GM18909 (cell line): ENCODE measurements at regions not wholly inside any gene's neighbourhood (a gene's known extent, or its start where the extent isn't known, plus 50 kb on each side); places are given as distances from the start of the nearest gene placed in this dataset.

ENCODE experiments used
- ATAC-seq: cut with Tn5 transposase; IDR thresholded peaks from one replicate; pipeline ENCODE4 v1.9.1; 2021; ENCODE audit warnings: mild to moderate bottlenecking; ENCODE audit not compliant: unreplicated experiment, poor library complexity

GRCh38 chr2:58448065-58448507 is 207.0 kb upstream of the FANCL start:
- peak; percentile 61 for ATAC-seq

- no peak for ATAC-seq
Observed at GRCh38 chr2:58447586-58447985, 206.5 kb upstream of the FANCL start.

DNA sequence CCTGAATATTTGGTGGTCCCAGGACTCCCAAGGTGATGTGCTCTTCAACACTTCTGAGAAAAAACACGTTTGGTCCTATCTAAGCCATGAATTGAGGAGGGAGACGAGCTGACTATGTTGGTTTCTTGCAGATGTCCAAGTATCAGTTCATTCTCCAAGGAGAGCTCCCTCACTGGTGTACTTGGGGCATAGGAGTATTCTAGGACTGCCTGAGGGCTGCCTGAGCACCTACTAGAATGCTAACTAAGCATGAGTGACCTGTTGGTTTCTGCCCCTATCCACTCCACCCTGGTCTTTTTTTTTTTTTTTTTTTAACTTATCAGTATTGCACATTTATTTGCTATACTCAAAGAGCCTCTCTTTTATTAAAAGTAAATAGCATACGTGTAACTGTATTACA is 200.5 kb upstream of the FANCL start:
- ATAC-seq, result no peak

- no peak for ATAC-seq
Observed at GRCh38 chr2:58436872-58437271, 195.7 kb upstream of the FANCL start.

GRCh38 chr2:58435246-58435645 is 194.1 kb upstream of the FANCL start:
- ATAC-seq, result no peak

DNA sequence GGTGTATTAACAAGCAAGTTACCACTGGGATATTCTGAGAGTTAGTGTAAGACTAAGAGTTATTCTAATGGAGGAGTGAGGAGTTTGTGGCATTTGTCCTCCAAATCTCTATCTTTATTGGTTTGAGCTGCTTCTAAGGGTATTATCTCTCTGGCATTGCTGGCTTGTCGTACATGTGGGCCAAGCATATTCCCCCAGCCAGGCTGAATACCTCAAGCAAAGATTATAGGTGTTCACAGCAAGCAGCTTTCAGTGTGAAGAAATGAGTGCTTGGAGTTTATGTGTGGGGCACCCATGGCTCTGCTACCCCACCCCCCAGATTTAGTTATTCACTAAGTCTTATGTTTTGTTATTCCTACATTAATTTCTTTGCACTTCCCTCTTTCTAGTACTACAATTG is 193.6 kb upstream of the FANCL start:
- no peak for ATAC-seq

DNA sequence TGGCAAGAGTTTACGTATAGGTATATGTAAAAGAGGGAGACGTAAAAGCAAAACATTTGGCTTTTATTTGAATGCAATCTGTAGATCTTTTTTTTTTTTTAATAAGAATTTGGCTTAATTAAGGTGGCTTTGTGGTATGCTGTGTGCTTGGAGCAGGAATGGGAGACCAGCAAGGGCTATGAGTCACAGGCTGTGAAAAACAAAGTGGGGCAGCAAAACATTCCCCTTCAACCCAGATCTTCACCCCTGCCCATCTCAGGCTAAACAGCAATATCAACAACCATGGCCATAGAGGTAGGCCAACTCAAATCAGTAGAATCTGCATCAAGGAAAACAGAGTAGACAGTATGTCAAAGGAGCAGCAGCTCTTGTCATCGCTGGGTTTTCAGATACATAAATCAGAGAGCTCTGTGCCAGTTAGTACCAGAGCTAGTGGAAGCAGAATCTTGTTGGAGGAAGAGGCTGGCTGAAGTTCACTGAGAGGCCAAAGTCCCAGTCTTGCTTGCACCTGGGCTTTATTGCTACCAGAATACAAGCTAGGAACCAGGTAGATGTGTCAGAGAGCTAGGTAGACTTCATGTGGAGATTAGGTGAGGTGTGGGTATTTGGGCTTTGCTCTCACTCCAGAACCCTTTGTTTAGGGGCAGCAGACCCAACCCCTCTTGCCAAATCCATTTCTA is 191.5 kb upstream of the FANCL start:
- no peak for ATAC-seq

GRCh38 chr2:58429014-58429875 is 188.1 kb upstream of the FANCL start:
- no peak for ATAC-seq

- peak; percentile 57 for ATAC-seq
Observed at GRCh38 chr2:58428096-58429013, 187.2 kb upstream of the FANCL start.

GRCh38 chr2:58427572-58428095 is 186.5 kb upstream of the FANCL start:
- ATAC-seq, result no peak

DNA sequence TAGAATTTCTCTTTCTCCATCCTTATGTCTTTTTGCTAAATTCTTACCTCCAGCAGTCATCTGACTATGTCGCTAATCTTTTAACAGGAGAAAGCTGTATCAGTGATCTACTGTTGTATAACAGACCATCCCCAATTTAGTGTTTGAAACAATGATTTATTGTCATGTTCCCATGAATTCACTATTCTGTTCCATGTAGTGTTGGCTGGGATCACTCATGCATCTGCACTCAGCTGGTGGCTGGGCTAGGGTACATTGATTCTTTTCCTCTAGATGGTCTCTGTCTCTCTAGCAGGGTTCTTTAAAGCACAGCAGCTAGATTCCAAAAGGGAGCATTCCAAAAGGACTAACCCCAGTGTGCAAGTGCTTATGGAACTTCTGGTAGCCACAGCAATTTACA is 184.2 kb upstream of the FANCL start:
- no peak for ATAC-seq

DNA sequence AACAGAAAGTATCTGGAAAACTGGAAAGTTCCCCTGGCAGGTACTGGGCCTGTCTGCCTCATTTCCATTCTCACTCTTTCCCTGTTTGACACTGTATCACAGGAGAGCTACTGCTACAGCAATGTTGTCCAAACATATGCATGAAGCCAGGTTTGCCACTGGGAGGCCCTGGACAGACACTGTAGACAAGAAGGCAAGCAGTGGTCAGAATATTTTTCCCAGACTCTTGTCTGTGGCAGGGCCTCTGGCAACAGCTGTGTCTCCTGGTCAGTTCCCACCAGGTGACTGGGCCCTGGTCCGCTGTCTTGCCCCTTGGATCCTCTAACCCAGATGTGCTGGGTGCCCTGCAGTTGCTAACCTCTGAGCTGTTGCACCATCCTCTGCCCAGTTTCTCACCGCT is 178.9 kb upstream of the FANCL start:
- no peak for ATAC-seq

- no peak for ATAC-seq
Observed at GRCh38 chr2:58416696-58417095, 175.6 kb upstream of the FANCL start.

DNA sequence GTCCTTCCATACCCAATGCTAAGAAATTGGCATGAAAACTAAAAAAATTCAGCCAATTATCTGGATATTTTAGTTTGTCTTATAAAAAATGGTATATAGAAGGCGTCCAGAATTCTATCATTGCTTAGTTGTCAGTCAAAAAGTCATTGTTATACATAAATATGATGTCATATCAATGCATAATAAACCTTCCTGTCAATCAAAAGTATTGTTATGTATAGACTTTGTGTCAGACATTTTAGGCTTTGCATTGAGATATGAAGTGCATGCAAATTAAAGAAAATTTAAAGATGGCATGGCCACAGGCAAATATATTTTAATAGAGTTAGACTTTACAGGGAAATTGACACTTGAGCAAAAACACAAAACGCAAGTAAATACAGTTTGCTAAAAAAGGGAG is 173.4 kb upstream of the FANCL start:
- no peak for ATAC-seq

- ATAC-seq, result no peak
Observed at GRCh38 chr2:58410549-58410948, 169.4 kb upstream of the FANCL start.

DNA sequence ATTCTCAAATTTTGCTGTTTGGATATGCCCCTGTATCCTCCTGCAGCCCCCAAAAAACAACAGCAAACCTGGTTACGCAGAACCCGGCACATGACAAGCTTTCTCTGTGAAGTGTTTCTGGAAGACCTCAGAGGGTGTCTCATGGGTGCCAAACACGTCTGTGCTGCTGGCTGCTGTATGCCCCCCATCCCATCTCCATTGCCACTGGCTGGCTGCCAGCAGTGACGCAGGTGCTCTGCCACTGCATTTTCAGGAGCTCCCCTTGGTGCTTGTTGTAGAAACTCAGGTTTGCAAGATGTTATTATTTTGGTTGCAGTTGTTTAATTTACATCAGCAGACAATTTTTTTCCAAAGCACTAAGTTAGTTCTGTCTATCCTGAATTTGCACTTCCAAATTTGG is 166.4 kb upstream of the FANCL start:
- no peak for ATAC-seq

GRCh38 chr2:58405341-58405740 is 164.2 kb upstream of the FANCL start:
- no peak for ATAC-seq

DNA sequence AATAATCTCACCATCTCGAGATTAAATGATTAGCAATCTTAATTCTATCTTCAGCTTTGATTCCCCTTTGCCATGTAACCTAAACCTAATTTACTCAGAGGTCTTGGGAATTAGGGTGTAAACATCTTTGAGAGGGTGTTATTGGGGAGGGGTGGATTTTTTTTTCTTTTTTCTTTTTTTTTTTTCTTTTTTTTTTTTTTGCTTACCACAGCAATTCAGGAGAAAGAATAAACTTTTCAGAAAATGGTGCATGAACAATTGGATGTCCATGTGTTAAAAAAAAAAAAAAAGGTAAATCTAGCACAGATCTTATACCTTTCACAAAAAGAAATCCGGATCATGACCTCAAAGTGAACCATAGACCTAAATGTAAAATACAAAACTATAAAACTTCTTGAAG is 160.8 kb upstream of the FANCL start:
- ATAC-seq, result no peak

GRCh38 chr2:58398406-58398805 is 157.3 kb upstream of the FANCL start:
- no peak for ATAC-seq

DNA sequence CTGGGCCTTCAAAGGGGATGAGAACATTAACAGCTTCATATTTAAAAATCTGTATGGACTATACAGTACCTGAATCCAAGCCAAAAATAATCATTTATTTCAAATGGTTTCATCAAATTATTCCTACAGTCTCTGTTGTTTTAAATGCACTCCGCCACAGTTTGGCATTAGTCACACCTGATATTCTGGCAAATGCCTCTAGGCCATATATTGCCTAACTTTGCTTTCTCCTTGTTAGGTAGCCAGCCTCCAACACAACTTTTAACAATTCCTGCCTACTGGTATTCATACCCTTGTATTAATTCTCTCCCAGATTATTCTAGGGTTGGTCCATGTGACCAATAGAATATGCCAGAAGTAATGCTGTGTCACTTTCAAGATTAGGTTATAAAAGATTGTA is 146.6 kb upstream of the FANCL start:
- no peak for ATAC-seq
